H1 (cell line): ENCODE measurements at regions not wholly inside any gene's neighbourhood (a gene's known extent, or its start where the extent isn't known, plus 50 kb on each side); places are given as distances from the start of the nearest gene placed in this dataset.

Experiments used
- CTCF ChIA-PET: fragments of 300-600 bp; sonication (Branson Sonifier 250); formaldehyde crosslinking; loops from one replicate; lab custom pipeline; 2021; ENCODE audit not compliant: partially characterized antibody; lab: Charles Lee
- POLR2A ChIA-PET: fragments of 300-600 bp; sonication (Branson Sonifier 250); formaldehyde crosslinking; loops from one replicate; lab custom pipeline; 2021; ENCODE audit warnings: inconsistent platforms; ENCODE audit not compliant: partially characterized antibody; lab: Charles Lee
- DNase-seq, 2 experiments: peaks; one replicate each; pipeline versions ENCODE4 v3.0.0 to v3.0.0-alpha.2; 2010 to 2022; ENCODE audit warnings: low spot score in 2 of 2, low read depth in 1 of 2, mixed read lengths in 1 of 2
- FAIRE-seq: peaks from 2 replicates; lab custom pipeline; 2011; peaks lifted over from hg19 to GRCh38; lab: Jason Lieb, UNC
- H2AFZ ChIP-seq: 2 replicates; pipeline ENCODE4 v1.8.1; 2012; ENCODE audit warnings: low read length, inconsistent platforms
- H2AK5ac ChIP-seq: 2 replicates; pipeline ENCODE4 v1.6.1; 2013; ENCODE audit warnings: low read depth, low read length
- H2BK120ac ChIP-seq: replicated peaks from 2 replicates; pipeline ENCODE3; 2013; ENCODE audit warnings: low read depth, low read length, inconsistent platforms
- H2BK12ac ChIP-seq: 2 replicates; pipeline ENCODE4 v1.6.1; 2013; ENCODE audit warnings: low read depth, low read length
- H2BK15ac ChIP-seq: 2 replicates; pipeline ENCODE4 v1.6.1; 2013; ENCODE audit warnings: low read length
- H2BK20ac ChIP-seq: 2 replicates; pipeline ENCODE4 v1.6.1; 2013; ENCODE audit warnings: low read length
- H2BK5ac ChIP-seq: 2 replicates; pipeline ENCODE4 v1.6.1; 2013; ENCODE audit warnings: low read depth, low read length
- H3K14ac ChIP-seq: 2 replicates; pipeline ENCODE4 v1.6.1; 2013; ENCODE audit warnings: inconsistent platforms; ENCODE audit not compliant: insufficient read length
- H3K18ac ChIP-seq: 2 replicates; pipeline ENCODE4 v1.6.1; 2013; ENCODE audit warnings: low read length; ENCODE audit errors: extremely low read depth
- H3K23ac ChIP-seq: 2 replicates; pipeline ENCODE4 v1.6.1; 2013; ENCODE audit warnings: inconsistent platforms; ENCODE audit not compliant: insufficient read length
- H3K23me2 ChIP-seq: 2 replicates; pipeline ENCODE4 v1.6.1; 2013; ENCODE audit warnings: low read depth, low read length
- H3K27ac ChIP-seq: 2 replicates; pipeline ENCODE4 v1.6.1; 2011; ENCODE audit warnings: low read depth, low read length, inconsistent platforms
- H3K27me3 ChIP-seq, 4 experiments: replicated peaks in 1 of 4; 1 replicate in 1 of 4; 2 replicates in 3 of 4; pipeline versions ENCODE4 v1.6.1 to v1.8.1; 2011 to 2013; ENCODE audit warnings: low read length in 3 of 4, mild to moderate bottlenecking in 3 of 4, inconsistent platforms in 2 of 4, mixed read lengths in 2 of 4, moderate library complexity in 1 of 4; ENCODE audit not compliant: control insufficient read depth in 3 of 4, insufficient read depth in 3 of 4; ENCODE audit errors: extremely low read depth in 1 of 4
- H3K36me3 ChIP-seq, 4 experiments: 2 replicates each; pipeline versions ENCODE4 v1.6.1 to v1.8.1; 2011 to 2013; ENCODE audit warnings: mild to moderate bottlenecking in 4 of 4, low read length in 3 of 4, moderate library complexity in 2 of 4, control low read depth in 1 of 4, inconsistent platforms in 1 of 4; ENCODE audit not compliant: insufficient read depth in 4 of 4, control insufficient read depth in 2 of 4
- H3K4ac ChIP-seq: replicated peaks from 2 replicates; pipeline ENCODE3; 2013; ENCODE audit warnings: low read length, low read depth, mixed read lengths, inconsistent platforms; ENCODE audit not compliant: insufficient read length
- H3K4me1 ChIP-seq, 4 experiments: replicated peaks in 1 of 4; 1 replicate in 1 of 4; 2 replicates in 3 of 4; pipeline versions ENCODE4 v1.6.1 to v1.8.1; 2011 to 2013; ENCODE audit warnings: low read length in 3 of 4, inconsistent platforms in 2 of 4, mixed read lengths in 1 of 4; ENCODE audit not compliant: insufficient read depth in 4 of 4, control insufficient read depth in 3 of 4
- H3K4me2 ChIP-seq, 2 experiments: 2 replicates each; pipeline versions ENCODE4 v1.6.1 to v1.8.1; 2011 to 2013; ENCODE audit warnings: low read depth in 2 of 2, low read length in 2 of 2, control low read depth in 1 of 2, inconsistent platforms in 1 of 2, mild to moderate bottlenecking in 1 of 2; ENCODE audit not compliant: insufficient read depth in 1 of 2
- H3K4me3 ChIP-seq, 4 experiments: fragments of 200-600, 300-600 bp in 1 of 4; sonication (generic), shearing (Covaris generic), sonication (Bioruptor Twin) in 1 of 4; 2 replicates each; pipeline versions ENCODE4 v1.5.1 to v1.8.1; 2011 to 2016; ENCODE audit warnings: low read length in 4 of 4, low read depth in 3 of 4, control low read depth in 2 of 4, inconsistent platforms in 2 of 4, mild to moderate bottlenecking in 2 of 4, mixed read lengths in 1 of 4, moderate library complexity in 1 of 4; ENCODE audit not compliant: insufficient read depth in 2 of 4; ENCODE audit errors: extremely low read depth in 1 of 4
- H3K56ac ChIP-seq: replicated peaks from 2 replicates; pipeline ENCODE3; 2013; ENCODE audit warnings: low read depth, mild to moderate bottlenecking, mixed read lengths, low read length, inconsistent platforms; ENCODE audit not compliant: insufficient read length
- H3K79me1 ChIP-seq: 2 replicates; pipeline ENCODE4 v1.6.1; 2013; ENCODE audit warnings: low read depth, low read length, control low read depth
- H3K79me2 ChIP-seq, 2 experiments: 2 replicates each; pipeline versions ENCODE4 v1.6.1 to v1.8.1; 2012 to 2013; ENCODE audit warnings: low read length in 2 of 2, mild to moderate bottlenecking in 2 of 2, inconsistent platforms in 1 of 2; ENCODE audit not compliant: insufficient read depth in 2 of 2, control insufficient read depth in 1 of 2
- H3K9ac ChIP-seq, 4 experiments: replicated peaks in 1 of 4; 1 replicate in 1 of 4; 2 replicates in 3 of 4; pipeline versions ENCODE4 v1.6.1 to v1.8.1; 2011 to 2013; ENCODE audit warnings: low read depth in 3 of 4, low read length in 3 of 4, control low read depth in 2 of 4, mild to moderate bottlenecking in 2 of 4, moderate library complexity in 2 of 4, inconsistent platforms in 1 of 4; ENCODE audit errors: extremely low read depth in 1 of 4
- H3K9me3 ChIP-seq, 2 experiments: 2 replicates each; pipeline versions ENCODE4 v1.6.1 to v1.8.1; 2012 to 2013; ENCODE audit warnings: mild to moderate bottlenecking in 2 of 2, moderate library complexity in 2 of 2, control low read depth in 1 of 2, inconsistent platforms in 1 of 2, low read depth in 1 of 2, low read length in 1 of 2, mixed read lengths in 1 of 2; ENCODE audit not compliant: insufficient read depth in 2 of 2
- H4K20me1 ChIP-seq, 2 experiments: replicated peaks in 1 of 2; 2 replicates each; pipeline versions ENCODE3 to v1.8.1; 2011 to 2013; ENCODE audit warnings: inconsistent platforms in 2 of 2, low read length in 2 of 2, mild to moderate bottlenecking in 1 of 2; ENCODE audit not compliant: insufficient read depth in 2 of 2, control insufficient read depth in 1 of 2
- H4K5ac ChIP-seq: 2 replicates; pipeline ENCODE4 v1.6.1; 2013; ENCODE audit warnings: low read length, low read depth, mixed read lengths, inconsistent platforms; ENCODE audit not compliant: insufficient read length
- H4K8ac ChIP-seq: 2 replicates; pipeline ENCODE4 v1.8.0; 2013; ENCODE audit warnings: mild to moderate bottlenecking, moderate library complexity, low read length, inconsistent platforms; ENCODE audit not compliant: insufficient read depth; ENCODE audit errors: extremely low read depth
- H4K91ac ChIP-seq: replicated peaks from 2 replicates; pipeline ENCODE3; 2013; ENCODE audit warnings: low read length, mixed read lengths, inconsistent platforms; ENCODE audit not compliant: insufficient read length
- CHD2 ChIP-seq: IDR thresholded peaks from 2 replicates; pipeline ENCODE4 v1.6.1; 2012; ENCODE audit warnings: low read length, improper control_type of control experiment
- HDAC2 ChIP-seq, 2 experiments: fragments of 300-600 bp in 1 of 2; sonication (generic) in 1 of 2; IDR thresholded peaks; 2 replicates each; pipeline ENCODE4 v1.6.1; 2011 to 2012; ENCODE audit warnings: low read depth in 2 of 2, low read length in 2 of 2, mild to moderate bottlenecking in 2 of 2, moderate library complexity in 2 of 2, borderline replicate concordance in 1 of 2, inconsistent platforms in 1 of 2
- KDM4A ChIP-seq: IDR thresholded peaks from one replicate; pipeline ENCODE4 v1.7.1; 2012; ENCODE audit warnings: low read depth, mild to moderate bottlenecking, moderate library complexity, low read length, inconsistent platforms; ENCODE audit not compliant: severe bottlenecking
- MAX ChIP-seq: IDR thresholded peaks from 2 replicates; pipeline ENCODE4 v1.6.1; 2012; ENCODE audit warnings: inconsistent platforms
- POLR2A ChIP-seq, 2 experiments: IDR thresholded peaks; 1 replicate in 1 of 2; 2 replicates in 1 of 2; pipeline ENCODE4 v1.6.1; 2011; ENCODE audit warnings: low read depth in 2 of 2, low read length in 2 of 2, mild to moderate bottlenecking in 2 of 2; ENCODE audit errors: control extremely low read depth in 1 of 2
- POLR2AphosphoS5 ChIP-seq: IDR thresholded peaks from 2 replicates; pipeline ENCODE4 v1.6.1; 2011; ENCODE audit warnings: low read depth, low read length
- RFX5 ChIP-seq: IDR thresholded peaks from 2 replicates; pipeline ENCODE4 v1.6.1; 2011; ENCODE audit warnings: low read depth, low read length, improper control_type of control experiment, borderline replicate concordance
- SP1 ChIP-seq: IDR thresholded peaks from 2 replicates; pipeline ENCODE4 v1.6.1; 2011; ENCODE audit warnings: low read depth, low read length
- SRF ChIP-seq: IDR thresholded peaks from 2 replicates; pipeline ENCODE4 v1.6.1; 2011; ENCODE audit warnings: mild to moderate bottlenecking, low read depth, low read length, moderate library complexity
- TAF7 ChIP-seq: optimal IDR thresholded peaks from 2 replicates; pipeline ENCODE3; 2011; ENCODE audit warnings: low read depth, mild to moderate bottlenecking, inconsistent platforms, low read length, moderate library complexity, borderline replicate concordance
- TCF12 ChIP-seq: IDR thresholded peaks from 2 replicates; pipeline ENCODE4 v1.6.1; 2011; ENCODE audit warnings: low read depth, mild to moderate bottlenecking, low read length
- WGBS, 2 experiments: shearing (Covaris generic) in 1 of 2; methylation state at CpG; one replicate each; pipeline versions ENCODE4 v1.1.6 to v1.1.7; 2013 to 2015; ENCODE audit warnings: low lambda C conversion rate in 2 of 2, mixed read lengths in 2 of 2, inconsistent platforms in 1 of 2, low coverage in 1 of 2, missing lambda C conversion rate in 1 of 2; ENCODE audit not compliant: insufficient replicate concordance in 2 of 2, insufficient coverage in 1 of 2, insufficient read length in 1 of 2; ENCODE audit errors: extremely low coverage in 1 of 2, missing lambda C conversion rate in 1 of 2; 5-methylcytosine and 5-hydroxymethylcytosine counted together

- Histone ChIP-seq H4K20me1 (no peaks in the 10 kb centered on the region), H4K8ac (no peak overlapping the region), H3K79me2 (no peaks in the 10 kb centered on the region), H3K27me3 (no peaks in the 10 kb centered on the region), H2BK15ac (no peak overlapping the region), H3K4ac (no peak overlapping the region), H3K36me3 (no peaks in the 10 kb centered on the region), H3K4me1 (no peaks in the 10 kb centered on the region), H3K27ac (no peak overlapping the region), H3K56ac (no peak overlapping the region), H2AK5ac (no peak overlapping the region), H2BK120ac (no peak overlapping the region), H3K14ac (no peak overlapping the region), H4K5ac (no peak overlapping the region), H3K23ac (no peak overlapping the region), H3K9me3 (peaks cover 9 to 12% of the 10 kb centered on the region in 2 experiments; a peak in 2 of 4 replicates), H3K18ac (no peak overlapping the region), H3K79me1 (no peaks in the 10 kb centered on the region), H3K9ac (no peak overlapping the region), H2AFZ (peak overlapping the region; percentile 30; the same call in 1 of the 2 replicates), H2BK12ac (no peak overlapping the region), H2BK5ac (no peak overlapping the region), H3K4me2 (no peak overlapping the region), H4K91ac (no peak overlapping the region), H3K4me3 (no peak overlapping the region), H2BK20ac (no peak overlapping the region), H3K23me2 (no peaks in the 10 kb centered on the region)
- no peak for DNase-seq
- TF ChIP-seq POLR2A (IDR thresholded peaks at IDR 0.05; ENCODE audit: control extremely low read depth in 1 of 2, low read depth in 2 of 2, low read length in 2 of 2) (no peak), RFX5 (no peak), KDM4A (no peak), POLR2AphosphoS5 (no peak), SP1 (no peak), TCF12 (no peak), CHD2 (no peak), MAX (no peak), SRF (no peak), TAF7 (no peak), HDAC2 (IDR thresholded peaks at IDR 0.05; ENCODE audit: borderline replicate concordance in 1 of 2, low read depth in 2 of 2, low read length in 2 of 2) (no peak)
- 86% methylated on average over 4 of the region's 4 CpGs; no CpG with 5 or more reads in 1 of the 2 experiments for WGBS, 2 experiments
- POLR2A ChIA-PET, result no interaction called here
- CTCF ChIA-PET, result interaction anchor here (0.7 kb wide), 1 partner anchor 135 kb away, joined by 3 read pairs; no protein-coding TSS in a partner anchor
- no peak for FAIRE-seq
Observed at GRCh38 chr4:119715490-119716445, 87.2 kb upstream of the PDE5A start.
